Erythroblast (primary cell): ENCODE measurements at regions not wholly inside any gene's neighbourhood (a gene's known extent, or its start where the extent isn't known, plus 50 kb on each side); places are given as distances from the start of the nearest gene placed in this dataset.

Experiments used
- GATA1 ChIP-seq: IDR thresholded peaks from 2 replicates; pipeline ENCODE4 v1.6.1; 2011; ENCODE audit warnings: low read depth, mild to moderate bottlenecking, control low read depth, low read length, moderate library complexity
- POLR2A ChIP-seq: IDR thresholded peaks from 2 replicates; pipeline ENCODE4 v1.6.1; 2011; ENCODE audit warnings: mild to moderate bottlenecking, low read length

GRCh38 chr3:43180694-43181093 is 74.8 kb upstream of the POMGNT2 start:
- TF ChIP-seq POLR2A (no peak), GATA1 (no peak)
